GM04504 (cell line): ENCODE measurements at regions not wholly inside any gene's neighbourhood (a gene's known extent, or its start where the extent isn't known, plus 50 kb on each side); places are given as distances from the start of the nearest gene placed in this dataset.
"Not testable (repeated sequence)": the region's sequence is repeated elsewhere in the genome, so short reads cannot be mapped to it uniquely, and the experiment has no call there.

Source experiments
- DNase-seq: peaks from one replicate; pipeline ENCODE4 v3.0.0-alpha.2; 2012; ENCODE audit warnings: low read depth

GRCh38 chrX:106220177-106220576, 52.1 kb downstream of the PWWP3B start:
- DNase-seq = no peak

- no peak for DNase-seq
These were observed 75.3 kb downstream of the PWWP3B start for GRCh38 chrX:106243376-106243775.

- DNase-seq = no peak
These were observed 78.4 kb downstream of the PWWP3B start for GRCh38 chrX:106246511-106246910.

- DNase-seq = no peak
These were observed 79.1 kb downstream of the PWWP3B start for GRCh38 chrX:106247162-106247561.

GRCh38 chrX:106249706-106250379, 81.7 kb downstream of the PWWP3B start:
- DNase-seq = no peak

- no peak for DNase-seq
These were observed 95.7 kb downstream of the PWWP3B start for GRCh38 chrX:106263817-106264216.

- DNase-seq = not testable (repeated sequence)
These were observed 106.0 kb downstream of the PWWP3B start for GRCh38 chrX:106273947-106274587.

GRCh38 chrX:106275172-106275571, 107.1 kb downstream of the PWWP3B start:
- not testable (repeated sequence) for DNase-seq

GRCh38 chrX:106278951-106279350, 110.8 kb downstream of the PWWP3B start:
- no peak for DNase-seq

GRCh38 chrX:106281383-106281782, 113.3 kb downstream of the PWWP3B start:
- no peak for DNase-seq

- no peak for DNase-seq
These were observed 115.7 kb downstream of the PWWP3B start for GRCh38 chrX:106283841-106284240.

- no peak for DNase-seq
These were observed 116.4 kb downstream of the PWWP3B start for GRCh38 chrX:106284431-106285025.

GRCh38 chrX:106286053-106286650, 118.0 kb downstream of the PWWP3B start:
- DNase-seq = no peak

- not testable (repeated sequence) for DNase-seq
These were observed 122.7 kb downstream of the PWWP3B start for GRCh38 chrX:106290778-106291177.

- DNase-seq = not testable (repeated sequence)
These were observed 123.8 kb downstream of the PWWP3B start for GRCh38 chrX:106291779-106292390.

- no peak for DNase-seq
These were observed 132.1 kb downstream of the PWWP3B start for GRCh38 chrX:106300239-106300638.

GRCh38 chrX:106300656-106301055, 132.6 kb downstream of the PWWP3B start:
- no peak for DNase-seq

- DNase-seq = no peak
These were observed 134.2 kb downstream of the PWWP3B start for GRCh38 chrX:106302304-106302703.

- DNase-seq = no peak
These were observed 138.4 kb downstream of the PWWP3B start for GRCh38 chrX:106306391-106306947.

GRCh38 chrX:106323357-106323756, 155.3 kb downstream of the PWWP3B start:
- DNase-seq = no peak

- no peak for DNase-seq
These were observed 163.5 kb downstream of the PWWP3B start for GRCh38 chrX:106331606-106332005.

GRCh38 chrX:106341823-106342222, 173.7 kb downstream of the PWWP3B start:
- no peak for DNase-seq
